PC-9 (cell line): ENCODE measurements at regions not wholly inside any gene's neighbourhood (a gene's known extent, or its start where the extent isn't known, plus 50 kb on each side); places are given as distances from the start of the nearest gene placed in this dataset.

ENCODE experiments used
- CTCF ChIP-seq: fragments of 200-600 bp; sonication (generic); conservative IDR thresholded peaks from 2 replicates; pipeline ENCODE4 v1.6.1; 2017; ENCODE audit warnings: mixed run types, antibody characterized with exemption, mild to moderate bottlenecking, moderate library complexity
- EZH2 ChIP-seq: fragments of 200-600 bp; sonication (generic); IDR thresholded peaks from 2 replicates; pipeline ENCODE4 v1.8.0; 2017; ENCODE audit warnings: antibody characterized with exemption, low read depth

- no peak for TF ChIP-seq EZH2
- no peak for TF ChIP-seq CTCF
These were observed 237.2 kb upstream of the SPRY2 start for GRCh38 chr13:80577926-80578670.
